ENCODE measurements at regions not wholly inside any gene's neighbourhood (a gene's known extent, or its start where the extent isn't known, plus 50 kb on each side); places are given as distances from the start of the nearest gene placed in this dataset.

DNA sequence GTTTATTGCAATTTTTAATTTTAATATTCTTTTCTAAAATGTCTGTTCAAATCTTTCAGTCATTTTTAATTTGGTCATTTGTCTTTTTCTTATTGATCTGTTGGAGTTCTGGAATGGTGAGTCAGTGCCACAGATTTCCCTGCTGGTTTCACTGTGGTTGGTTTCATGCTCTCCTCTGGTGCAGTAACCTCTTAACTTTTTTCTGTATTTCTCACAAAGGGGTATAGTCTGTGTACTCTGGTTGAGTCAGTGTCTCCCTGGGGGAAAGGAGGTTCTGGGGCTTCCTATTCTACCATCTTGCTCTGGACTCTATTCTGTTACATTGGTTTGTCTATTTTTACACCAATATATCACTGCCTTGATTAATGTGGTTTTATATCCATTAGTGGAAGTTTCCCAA, 178.8 kb downstream of the CSNK1G3 start:
- no peak for DNase-seq

- no peak for DNase-seq
Observed at GRCh38 chr5:123681061-123681460, 169.1 kb downstream of the CSNK1G3 start.

GRCh38 chr5:123673107-123673506, 161.1 kb downstream of the CSNK1G3 start:
- peak in 1 of 3 experiments; percentile 23 for DNase-seq

DNA sequence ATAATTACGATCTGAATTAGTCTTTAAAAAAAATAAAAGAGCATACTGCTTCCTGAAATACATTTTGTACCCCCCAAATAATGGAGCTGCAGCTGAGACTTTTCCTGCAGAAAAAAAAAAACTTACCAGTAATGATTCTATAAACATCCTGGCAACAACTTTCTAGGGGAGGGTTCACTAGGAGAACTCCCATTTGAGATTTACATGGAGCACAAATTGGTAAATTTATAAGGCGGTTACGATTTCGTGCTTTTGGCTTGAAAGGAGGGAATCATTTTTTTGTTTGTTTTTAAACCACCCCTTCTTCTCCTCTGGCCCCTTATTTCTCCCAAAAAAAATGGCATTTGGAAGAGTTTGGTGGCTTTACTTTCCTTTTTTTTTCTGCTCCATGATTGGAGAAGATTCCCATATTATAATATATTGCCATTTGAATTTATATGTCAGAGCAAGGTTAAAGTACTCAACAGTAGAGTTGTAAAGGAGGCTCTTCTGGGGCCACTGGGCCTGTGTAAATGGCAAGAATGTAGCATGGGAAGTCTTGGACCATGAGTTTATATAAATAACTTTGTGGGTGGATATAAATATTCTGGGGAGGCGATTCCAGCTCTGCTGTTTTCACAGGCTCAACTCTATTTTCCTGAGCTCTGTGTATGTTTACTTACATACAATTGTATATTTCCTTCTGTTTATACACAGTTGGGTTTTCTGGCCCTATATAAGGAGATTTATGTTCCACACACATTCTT, 159.9 kb downstream of the CSNK1G3 start:
- DNase-seq = no peak

DNA sequence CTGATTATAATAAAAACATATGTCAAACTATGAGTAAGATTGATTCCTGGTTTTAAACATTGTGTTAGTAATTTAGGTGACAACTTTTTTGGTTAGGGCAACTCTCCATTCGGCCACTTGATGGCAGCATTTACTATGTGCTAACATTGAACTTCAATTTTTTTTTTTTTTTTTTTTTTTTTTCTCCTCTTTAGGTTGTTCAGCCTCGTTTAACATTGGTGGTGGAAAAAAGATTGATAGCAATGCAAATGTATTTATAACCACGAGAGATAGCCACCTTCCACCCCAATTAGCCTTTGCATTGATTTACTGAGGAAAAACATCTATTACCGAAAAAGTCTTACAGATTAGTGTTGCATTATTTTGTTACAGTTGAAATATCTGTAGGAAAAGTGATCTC, 159.1 kb downstream of the CSNK1G3 start:
- peak; percentile 1 to 70 (median 69) for DNase-seq
